SW480 (cell line): ENCODE measurements at regions not wholly inside any gene's neighbourhood (a gene's known extent, or its start where the extent isn't known, plus 50 kb on each side); places are given as distances from the start of the nearest gene placed in this dataset.

Experiments used
- DNase-seq: peaks from one replicate; pipeline ENCODE4 v3.0.0-alpha.2; 2016; ENCODE audit warnings: low spot score

DNA sequence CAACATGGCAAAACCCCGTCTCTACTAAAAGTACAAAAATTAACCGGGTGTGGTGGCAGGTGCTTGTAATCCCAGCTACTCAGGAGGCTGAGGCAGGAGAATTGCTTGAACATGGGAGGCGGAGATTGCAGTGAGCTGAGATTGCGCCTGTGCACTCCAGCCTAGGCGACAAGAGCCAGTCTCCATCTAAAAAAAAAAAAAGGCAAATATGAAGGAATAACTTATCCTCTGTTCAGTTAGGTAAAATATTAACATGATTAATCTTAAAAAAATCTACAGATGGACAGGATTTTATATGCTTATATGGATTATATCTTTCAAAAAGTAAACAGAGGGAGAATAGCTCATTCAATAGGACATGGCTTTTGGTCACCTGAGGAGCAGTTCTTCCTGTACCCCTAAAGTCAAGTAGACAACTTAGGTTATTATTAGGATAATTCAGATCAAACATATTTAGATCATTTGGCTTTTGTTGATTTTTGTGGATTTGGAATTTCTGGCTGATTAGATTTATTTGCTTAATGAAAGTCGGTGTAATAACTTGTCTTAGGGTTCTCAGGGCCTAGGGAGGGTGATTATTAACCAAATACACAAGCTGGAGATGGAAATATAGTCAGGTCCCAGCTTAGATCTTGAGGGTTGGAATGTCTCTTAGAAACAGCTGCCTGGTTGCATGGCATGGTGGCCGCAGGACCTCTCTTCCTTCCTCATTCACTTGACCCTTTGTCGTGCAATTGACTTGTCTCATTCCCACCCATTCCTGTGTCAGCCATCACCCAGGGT is 82.1 kb upstream of the ONECUT1 start:
- DNase-seq, result no peak

DNA sequence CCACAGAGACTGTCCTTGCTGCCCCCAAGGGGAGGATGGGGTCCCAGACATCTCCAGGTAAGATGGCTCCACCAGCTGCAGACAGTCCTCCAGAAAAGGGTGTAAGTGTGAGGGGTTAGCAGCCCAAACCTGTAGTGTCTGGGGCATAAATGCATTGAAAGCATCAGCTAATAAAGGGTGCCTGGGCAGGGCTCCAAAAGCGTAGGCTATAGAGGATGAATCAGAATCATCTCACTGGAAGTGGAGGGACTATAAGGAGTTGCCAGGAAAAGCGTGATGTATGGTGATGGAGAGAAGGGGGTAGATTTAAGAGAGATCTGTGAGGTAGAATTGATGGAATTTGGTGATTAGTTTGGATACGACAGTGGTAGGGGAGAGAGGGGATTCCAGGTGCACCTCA is 79.9 kb upstream of the ONECUT1 start:
- no peak for DNase-seq

DNA sequence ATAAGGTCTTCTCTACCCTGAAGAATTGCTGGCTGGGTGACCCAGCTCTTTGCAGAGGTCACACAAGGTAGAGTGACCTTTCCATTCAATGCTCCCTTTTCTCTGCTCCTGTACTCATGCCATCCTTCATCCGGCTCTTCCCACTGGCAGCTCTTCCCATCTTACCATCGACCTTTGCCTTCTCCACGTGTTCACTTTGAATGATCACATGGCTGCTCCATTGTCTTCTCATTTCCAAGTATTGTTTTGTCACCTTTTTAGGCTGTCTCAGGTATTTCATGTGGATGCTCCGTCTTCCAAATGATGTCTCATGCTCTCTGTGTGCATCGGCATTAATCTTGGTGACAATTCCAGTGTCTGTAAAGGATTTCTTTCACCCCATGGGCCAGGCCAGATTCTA is 76.6 kb upstream of the ONECUT1 start:
- DNase-seq, result no peak

GRCh38 chr15:52862677-52863076 is 72.5 kb upstream of the ONECUT1 start:
- DNase-seq, result no peak

DNA sequence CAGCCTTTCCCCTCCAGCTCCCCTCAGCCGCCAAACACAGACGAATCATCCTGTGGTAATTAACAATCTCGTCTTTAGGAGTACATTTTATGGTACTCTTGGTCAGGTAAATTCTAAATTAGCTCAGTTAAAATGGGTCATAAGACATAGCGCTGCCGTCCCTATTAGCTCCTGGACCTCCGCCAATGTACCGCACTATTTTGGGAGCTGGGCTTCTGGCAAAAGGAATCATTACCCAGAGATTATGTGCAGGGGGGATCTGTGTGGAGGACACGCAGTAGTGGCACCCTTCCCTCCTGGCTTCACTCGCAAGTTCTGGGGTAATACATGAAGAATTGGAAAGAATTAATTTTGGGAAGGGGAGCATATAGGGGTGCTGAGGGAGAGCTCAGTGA is 68.6 kb upstream of the ONECUT1 start:
- DNase-seq, result no peak

GRCh38 chr15:52857937-52858781 is 68.0 kb upstream of the ONECUT1 start:
- DNase-seq, result no peak

GRCh38 chr15:52857471-52857870 is 67.3 kb upstream of the ONECUT1 start:
- DNase-seq, result no peak

DNA sequence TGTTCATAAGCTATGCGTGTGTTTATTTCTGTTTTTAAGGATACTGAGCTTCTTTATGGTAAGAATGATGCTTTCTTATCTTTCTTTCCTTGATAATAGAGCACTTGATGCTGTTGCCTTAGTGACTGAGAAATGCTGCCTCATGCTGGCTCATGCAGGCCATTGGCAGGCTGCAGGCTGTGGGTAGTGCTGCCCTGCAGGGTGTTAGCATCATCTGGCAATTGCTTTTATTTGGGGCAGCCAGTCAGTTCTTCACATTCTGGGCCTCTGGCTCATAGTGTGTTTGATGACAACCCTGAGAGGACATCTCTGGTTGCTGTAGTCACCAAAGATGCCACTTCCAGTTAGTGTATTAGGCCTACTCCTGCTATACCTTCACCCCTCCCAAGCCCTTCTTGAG is 66.2 kb upstream of the ONECUT1 start:
- no peak for DNase-seq

- no peak for DNase-seq
These were observed 65.0 kb upstream of the ONECUT1 start for GRCh38 chr15:52855157-52855556.

GRCh38 chr15:52844823-52845222 is 54.7 kb upstream of the ONECUT1 start:
- DNase-seq, result no peak
